ENCODE measurements at regions not wholly inside any gene's neighbourhood (a gene's known extent, or its start where the extent isn't known, plus 50 kb on each side); places are given as distances from the start of the nearest gene placed in this dataset.

- intact Hi-C loops (cut with DNase I; ENCODE audit: low total_unique reads): no loop called here
- H3K4me1 ChIP-seq: no peaks in the 10 kb centered on the region
- no peaks in the 10 kb centered on the region for H3K36me3 ChIP-seq
- no peak overlapping the region for H3K27ac ChIP-seq
- no peak for DNase-seq (ENCODE audit: low spot score in 2 of 2)
- H3K27me3 ChIP-seq: no peaks in the 10 kb centered on the region
- no peaks in the 10 kb centered on the region for H3K9me3 ChIP-seq
- no peak overlapping the region for H3K4me3 ChIP-seq
- TF ChIP-seq POLR2AphosphoS5 (IDR thresholded peaks at IDR 0.05) (no peak), CTCF (IDR thresholded peaks at IDR 0.05) (no peak), POLR2A (IDR thresholded peaks at IDR 0.05) (no peak)
Measured at GRCh38 chr20:1724901-1725300, 67.3 kb upstream of the SIRPG start.

- Histone ChIP-seq H3K27ac (no peak overlapping the region), H3K4me3 (no peak overlapping the region), H3K36me3 (no peaks in the 10 kb centered on the region), H3K9me3 (no peaks in the 10 kb centered on the region), H3K27me3 (no peaks in the 10 kb centered on the region), H3K4me1 (no peaks in the 10 kb centered on the region)
- no peak for TF ChIP-seq CTCF (IDR thresholded peaks at IDR 0.05)
- no peak for TF ChIP-seq POLR2AphosphoS5 (IDR thresholded peaks at IDR 0.05)
- intact Hi-C loops (cut with DNase I; ENCODE audit: low total_unique reads): no loop called here
- DNase-seq (ENCODE audit: low spot score in 2 of 2): no peak
Measured at GRCh38 chr20:1722513-1723050, 65.0 kb upstream of the SIRPG start.

- H3K9me3 ChIP-seq: no peaks in the 10 kb centered on the region
- H3K4me1 ChIP-seq: no peaks in the 10 kb centered on the region
- H3K4me3 ChIP-seq: no peak overlapping the region
- no peaks in the 10 kb centered on the region for H3K36me3 ChIP-seq
- H3K27ac ChIP-seq: no peak overlapping the region
- TF ChIP-seq POLR2AphosphoS5 (IDR thresholded peaks at IDR 0.05): no peak
- no peak for TF ChIP-seq CTCF (IDR thresholded peaks at IDR 0.05)
- no peak for TF ChIP-seq POLR2A (IDR thresholded peaks at IDR 0.05)
- no peak for DNase-seq (ENCODE audit: low spot score in 2 of 2)
- intact Hi-C loops (cut with DNase I; ENCODE audit: low total_unique reads): no loop called here
- no peaks in the 10 kb centered on the region for H3K27me3 ChIP-seq
Measured at GRCh38 chr20:1721687-1722512, 64.3 kb upstream of the SIRPG start.

- Histone ChIP-seq H3K4me3 (no peak overlapping the region), H3K4me1 (no peaks in the 10 kb centered on the region), H3K9me3 (no peaks in the 10 kb centered on the region), H3K27ac (no peak overlapping the region), H3K36me3 (no peaks in the 10 kb centered on the region), H3K27me3 (no peaks in the 10 kb centered on the region)
- TF ChIP-seq CTCF (IDR thresholded peaks at IDR 0.05) (no peak), POLR2AphosphoS5 (IDR thresholded peaks at IDR 0.05) (no peak), POLR2A (IDR thresholded peaks at IDR 0.05) (no peak)
- DNase-seq (ENCODE audit: low spot score in 2 of 2): no peak
- intact Hi-C loops (cut with DNase I; ENCODE audit: low total_unique reads): no loop called here
Measured at GRCh38 chr20:1720845-1721475, 63.4 kb upstream of the SIRPG start.

- H3K36me3 ChIP-seq: no peaks in the 10 kb centered on the region
- H3K4me3 ChIP-seq: no peak overlapping the region
- no peak overlapping the region for H3K27ac ChIP-seq
- H3K27me3 ChIP-seq: no peaks in the 10 kb centered on the region
- H3K9me3 ChIP-seq: no peaks in the 10 kb centered on the region
- no peak for DNase-seq (ENCODE audit: low spot score in 2 of 2)
- intact Hi-C loops (cut with DNase I; ENCODE audit: low total_unique reads): no loop called here
- H3K4me1 ChIP-seq: no peaks in the 10 kb centered on the region
- TF ChIP-seq CTCF (IDR thresholded peaks at IDR 0.05) (no peak), POLR2AphosphoS5 (IDR thresholded peaks at IDR 0.05) (no peak), POLR2A (IDR thresholded peaks at IDR 0.05) (no peak)
Measured at GRCh38 chr20:1720226-1720625, 62.6 kb upstream of the SIRPG start.
